ENCODE measurements at regions not wholly inside any gene's neighbourhood (a gene's known extent, or its start where the extent isn't known, plus 50 kb on each side); places are given as distances from the start of the nearest gene placed in this dataset.

GRCh38 chr4:83699358-83699757, 163.4 kb downstream of the GPAT3 start:
- no peak overlapping the region for H3K4me3 ChIP-seq (ENCODE audit: low read depth in 2 of 2, low read length in 2 of 2)
- ATAC-seq (no peak), DNase-seq (ENCODE audit: low read depth, low spot score) (no peak)
- no peaks in the 10 kb centered on the region for H3K36me3 ChIP-seq (ENCODE audit: control insufficient read depth, insufficient read depth, low read length)
- BruUV-seq (replicated peaks): no TSS peak
- intact Hi-C loops (cut with micrococcal nuclease; ENCODE audit: unreplicated experiment): no loop called here
- no peaks in the 10 kb centered on the region for H3K27me3 ChIP-seq (ENCODE audit: control insufficient read depth, insufficient read depth, low read length)
- CTCF ChIA-PET: no interaction called here
- POLR2A ChIA-PET: no interaction called here
- in situ Hi-C loops (cut with HindIII; ENCODE audit: low pct_unique_long_range_greater_than_20kb, low sequenced_read_pairs): no loop called here
- TF ChIP-seq SIN3A (IDR thresholded peaks at IDR 0.05; ENCODE audit: borderline replicate concordance, insufficient read depth, low read depth, low read length): no peak
- no peak for TF ChIP-seq TCF7L2 (IDR thresholded peaks at IDR 0.05; ENCODE audit: low read depth, low read length)
- no peaks in the 10 kb centered on the region for H3K4me1 ChIP-seq (ENCODE audit: control insufficient read depth, insufficient read depth, low read length)
- H3K27ac ChIP-seq (ENCODE audit: low read length): no peak overlapping the region
- peaks cover 6% of the 10 kb centered on the region; the same call in 1 of the 2 replicates for H3K9me3 ChIP-seq (ENCODE audit: control insufficient read depth, insufficient read depth, low read depth, low read length)

GRCh38 chr4:83692028-83692427, 156.1 kb downstream of the GPAT3 start:
- ATAC-seq (peak; percentile 87), DNase-seq (ENCODE audit: low read depth, low spot score) (no peak)
- intact Hi-C loops (cut with micrococcal nuclease; ENCODE audit: unreplicated experiment) (no loop called here), in situ Hi-C loops (cut with HindIII; ENCODE audit: low pct_unique_long_range_greater_than_20kb, low sequenced_read_pairs) (no loop called here)
- Histone ChIP-seq H3K4me1 (ENCODE audit: control insufficient read depth, insufficient read depth, low read length) (no peaks in the 10 kb centered on the region), H3K36me3 (ENCODE audit: control insufficient read depth, insufficient read depth, low read length) (no peaks in the 10 kb centered on the region), H3K27ac (ENCODE audit: low read length) (no peak overlapping the region), H3K27me3 (ENCODE audit: control insufficient read depth, insufficient read depth, low read length) (no peaks in the 10 kb centered on the region), H3K4me3 (ENCODE audit: low read depth in 2 of 2, low read length in 2 of 2) (no peak overlapping the region), H3K9me3 (ENCODE audit: control insufficient read depth, insufficient read depth, low read depth, low read length) (no peaks in the 10 kb centered on the region)
- BruUV-seq (replicated peaks): no TSS peak
- CTCF ChIA-PET: no interaction called here
- POLR2A ChIA-PET: no interaction called here
- TF ChIP-seq REST (IDR thresholded peaks at IDR 0.05; ENCODE audit: insufficient read depth in 1 of 2, low read depth in 2 of 2, low read length in 1 of 2) (no peak), POLR2AphosphoS5 (IDR thresholded peaks at IDR 0.05; ENCODE audit: low read depth, low read length) (no peak), CTCF (IDR thresholded peaks at IDR 0.05) (no peak), TCF7L2 (IDR thresholded peaks at IDR 0.05; ENCODE audit: low read depth, low read length) (no peak), SIN3A (IDR thresholded peaks at IDR 0.05; ENCODE audit: borderline replicate concordance, insufficient read depth, low read depth, low read length) (no peak)

- intact Hi-C loops (cut with micrococcal nuclease; ENCODE audit: unreplicated experiment): no loop called here
- no peak overlapping the region for H3K27ac ChIP-seq (ENCODE audit: low read length)
- ChIA-PET POLR2A (no interaction called here), CTCF (no interaction called here)
- no TSS peak for BruUV-seq (replicated peaks)
- H3K4me1 ChIP-seq (ENCODE audit: control insufficient read depth, insufficient read depth, low read length): no peaks in the 10 kb centered on the region
- no peaks in the 10 kb centered on the region for H3K36me3 ChIP-seq (ENCODE audit: control insufficient read depth, insufficient read depth, low read length)
- TF ChIP-seq TCF7L2 (IDR thresholded peaks at IDR 0.05; ENCODE audit: low read depth, low read length): no peak
- TF ChIP-seq REST (IDR thresholded peaks at IDR 0.05; ENCODE audit: insufficient read depth in 1 of 2, low read depth in 2 of 2, low read length in 1 of 2): no peak
- no peaks in the 10 kb centered on the region for H3K27me3 ChIP-seq (ENCODE audit: control insufficient read depth, insufficient read depth, low read length)
- H3K4me3 ChIP-seq (ENCODE audit: low read depth in 2 of 2, low read length in 2 of 2): no peak overlapping the region
- H3K9me3 ChIP-seq (ENCODE audit: control insufficient read depth, insufficient read depth, low read depth, low read length): no peaks in the 10 kb centered on the region
- in situ Hi-C loops (cut with HindIII; ENCODE audit: low pct_unique_long_range_greater_than_20kb, low sequenced_read_pairs): no loop called here
- ATAC-seq: no peak
- no peak for DNase-seq (ENCODE audit: low read depth, low spot score)
Measured at GRCh38 chr4:83686166-83686565, 150.3 kb downstream of the GPAT3 start.
